ENCODE measurements at regions not wholly inside any gene's neighbourhood (a gene's known extent, or its start where the extent isn't known, plus 50 kb on each side); places are given as distances from the start of the nearest gene placed in this dataset.

DNA sequence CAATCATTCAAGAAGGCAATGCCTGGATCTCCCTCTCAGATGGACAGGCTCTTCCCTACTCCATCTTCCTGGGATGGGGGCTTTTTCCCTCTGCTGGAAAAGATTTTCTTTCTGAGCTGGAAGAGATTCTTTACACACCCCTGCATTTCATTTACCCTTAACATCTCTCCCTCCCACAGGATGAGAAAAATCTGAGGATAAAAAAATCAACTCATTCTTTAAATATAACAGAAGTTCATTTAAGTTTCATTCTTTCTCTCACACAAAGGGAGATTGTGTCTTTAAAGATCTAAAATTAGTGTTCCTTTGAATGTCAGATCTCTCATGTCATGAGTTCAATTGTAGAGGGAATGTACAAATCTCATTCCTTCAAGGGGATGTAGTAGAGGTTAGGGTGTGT, 109.0 kb downstream of the ZNF518B start:
- no peak overlapping the region for H3K4me3 ChIP-seq (replicated peaks in 1 of 2; ENCODE audit: low read depth in 2 of 2, low read length in 2 of 2)
- TF ChIP-seq, protein P1, sequence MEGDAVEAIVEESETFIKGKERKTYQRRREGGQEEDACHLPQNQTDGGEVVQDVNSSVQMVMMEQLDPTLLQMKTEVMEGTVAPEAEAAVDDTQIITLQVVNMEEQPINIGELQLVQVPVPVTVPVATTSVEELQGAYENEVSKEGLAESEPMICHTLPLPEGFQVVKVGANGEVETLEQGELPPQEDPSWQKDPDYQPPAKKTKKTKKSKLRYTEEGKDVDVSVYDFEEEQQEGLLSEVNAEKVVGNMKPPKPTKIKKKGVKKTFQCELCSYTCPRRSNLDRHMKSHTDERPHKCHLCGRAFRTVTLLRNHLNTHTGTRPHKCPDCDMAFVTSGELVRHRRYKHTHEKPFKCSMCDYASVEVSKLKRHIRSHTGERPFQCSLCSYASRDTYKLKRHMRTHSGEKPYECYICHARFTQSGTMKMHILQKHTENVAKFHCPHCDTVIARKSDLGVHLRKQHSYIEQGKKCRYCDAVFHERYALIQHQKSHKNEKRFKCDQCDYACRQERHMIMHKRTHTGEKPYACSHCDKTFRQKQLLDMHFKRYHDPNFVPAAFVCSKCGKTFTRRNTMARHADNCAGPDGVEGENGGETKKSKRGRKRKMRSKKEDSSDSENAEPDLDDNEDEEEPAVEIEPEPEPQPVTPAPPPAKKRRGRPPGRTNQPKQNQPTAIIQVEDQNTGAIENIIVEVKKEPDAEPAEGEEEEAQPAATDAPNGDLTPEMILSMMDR (IDR thresholded peaks at IDR 0.05; ENCODE audit: low read depth, low read length): no peak
- DNase-seq (ENCODE audit: low read depth in 2 of 2): no peak

DNA sequence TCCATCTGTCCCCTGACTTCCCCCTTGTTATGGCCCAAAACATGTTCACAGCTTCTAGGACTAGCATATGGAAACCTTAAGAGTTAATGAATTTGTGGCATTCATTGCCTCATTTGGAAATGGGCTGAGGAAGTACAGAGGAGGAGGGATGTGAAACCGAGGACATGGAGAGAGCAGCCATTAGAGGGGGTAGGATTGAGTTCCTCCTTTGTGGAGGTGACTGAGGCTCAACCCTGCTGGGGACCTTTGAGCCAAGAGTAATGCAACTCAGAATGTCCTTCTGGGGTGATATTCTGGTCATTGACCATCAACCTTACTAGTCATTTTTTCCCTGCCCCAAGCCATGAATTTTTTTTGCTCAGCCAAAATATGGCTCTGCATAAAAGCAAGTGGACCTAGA, 109.4 kb downstream of the ZNF518B start:
- no peak overlapping the region for H3K4me3 ChIP-seq (replicated peaks in 1 of 2; ENCODE audit: low read depth in 2 of 2, low read length in 2 of 2)
- DNase-seq (ENCODE audit: low read depth in 2 of 2): no peak
- TF ChIP-seq, protein P1 (IDR thresholded peaks at IDR 0.05; ENCODE audit: low read depth, low read length): no peak

- DNase-seq (ENCODE audit: low read depth in 2 of 2): no peak
- TF ChIP-seq, protein P1 (IDR thresholded peaks at IDR 0.05; ENCODE audit: low read depth, low read length): no peak
- no peak overlapping the region for H3K4me3 ChIP-seq (replicated peaks in 1 of 2; ENCODE audit: low read depth in 2 of 2, low read length in 2 of 2)
Observed at GRCh38 chr4:10347281-10347795, 109.9 kb downstream of the ZNF518B start.

GRCh38 chr4:10346023-10346422, 111.2 kb downstream of the ZNF518B start:
- DNase-seq (ENCODE audit: low read depth in 2 of 2): peak; percentile 20 to 72
- no peak overlapping the region for H3K4me3 ChIP-seq (replicated peaks in 1 of 2; ENCODE audit: low read depth in 2 of 2, low read length in 2 of 2)
- TF ChIP-seq, protein P1 (IDR thresholded peaks at IDR 0.05; ENCODE audit: low read depth, low read length): no peak

DNA sequence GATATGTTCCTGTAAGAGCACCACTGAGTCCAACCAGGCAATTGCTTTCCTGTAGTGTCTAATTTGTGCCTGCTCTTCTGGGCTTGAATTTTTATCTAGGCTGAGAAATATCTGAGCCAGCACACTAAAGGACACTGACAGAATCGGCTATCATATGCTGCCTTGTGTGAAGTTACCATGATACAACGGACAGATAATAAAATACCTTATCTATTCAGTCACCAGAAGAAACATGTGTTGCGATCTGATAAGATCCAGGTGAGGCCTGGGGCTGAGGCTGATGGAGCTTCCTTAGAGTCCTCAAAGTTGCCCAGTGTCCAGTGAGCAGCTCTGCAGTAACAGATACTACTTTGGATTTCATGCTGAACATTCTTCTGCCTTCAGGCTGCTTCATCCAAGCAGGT, 111.8 kb downstream of the ZNF518B start:
- no peak overlapping the region for H3K4me3 ChIP-seq (replicated peaks in 1 of 2; ENCODE audit: low read depth in 2 of 2, low read length in 2 of 2)
- no peak for DNase-seq (ENCODE audit: low read depth in 2 of 2)
- TF ChIP-seq, protein P1 (IDR thresholded peaks at IDR 0.05; ENCODE audit: low read depth, low read length): no peak

GRCh38 chr4:10344824-10345223, 112.4 kb downstream of the ZNF518B start:
- DNase-seq (ENCODE audit: low read depth in 2 of 2): no peak
- no peak overlapping the region for H3K4me3 ChIP-seq (replicated peaks in 1 of 2; ENCODE audit: low read depth in 2 of 2, low read length in 2 of 2)
- TF ChIP-seq, protein P1 (IDR thresholded peaks at IDR 0.05; ENCODE audit: low read depth, low read length): no peak

- H3K4me3 ChIP-seq (replicated peaks in 1 of 2; ENCODE audit: low read depth in 2 of 2, low read length in 2 of 2): no peak overlapping the region
- DNase-seq (ENCODE audit: low read depth in 2 of 2): no peak
- TF ChIP-seq, protein P1 (IDR thresholded peaks at IDR 0.05; ENCODE audit: low read depth, low read length): no peak
Observed at GRCh38 chr4:10343656-10344055, 113.6 kb downstream of the ZNF518B start.
